ENCODE measurements at regions not wholly inside any gene's neighbourhood (a gene's known extent, or its start where the extent isn't known, plus 50 kb on each side); places are given as distances from the start of the nearest gene placed in this dataset.

DNA sequence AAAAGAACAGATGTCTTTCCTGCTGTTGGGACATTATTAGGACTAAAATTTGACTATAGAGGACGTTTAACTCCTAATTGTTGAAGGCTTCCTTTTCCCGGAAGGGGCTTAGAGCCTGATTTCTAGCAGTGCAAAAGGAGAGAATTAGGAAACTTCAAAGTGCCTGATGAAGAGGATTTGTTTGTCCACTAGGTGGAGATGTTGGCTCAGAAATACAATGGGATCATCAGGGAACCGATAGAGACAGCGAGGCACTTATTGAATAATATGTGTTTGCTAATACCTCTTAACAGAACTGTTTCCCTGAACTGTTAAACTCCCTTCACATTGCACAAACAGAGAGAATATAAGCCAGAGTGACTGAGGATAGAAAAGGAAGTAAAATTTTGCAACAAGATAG lies 311.5 kb downstream of the KDM5D start:
- TF ChIP-seq, protein P1, sequence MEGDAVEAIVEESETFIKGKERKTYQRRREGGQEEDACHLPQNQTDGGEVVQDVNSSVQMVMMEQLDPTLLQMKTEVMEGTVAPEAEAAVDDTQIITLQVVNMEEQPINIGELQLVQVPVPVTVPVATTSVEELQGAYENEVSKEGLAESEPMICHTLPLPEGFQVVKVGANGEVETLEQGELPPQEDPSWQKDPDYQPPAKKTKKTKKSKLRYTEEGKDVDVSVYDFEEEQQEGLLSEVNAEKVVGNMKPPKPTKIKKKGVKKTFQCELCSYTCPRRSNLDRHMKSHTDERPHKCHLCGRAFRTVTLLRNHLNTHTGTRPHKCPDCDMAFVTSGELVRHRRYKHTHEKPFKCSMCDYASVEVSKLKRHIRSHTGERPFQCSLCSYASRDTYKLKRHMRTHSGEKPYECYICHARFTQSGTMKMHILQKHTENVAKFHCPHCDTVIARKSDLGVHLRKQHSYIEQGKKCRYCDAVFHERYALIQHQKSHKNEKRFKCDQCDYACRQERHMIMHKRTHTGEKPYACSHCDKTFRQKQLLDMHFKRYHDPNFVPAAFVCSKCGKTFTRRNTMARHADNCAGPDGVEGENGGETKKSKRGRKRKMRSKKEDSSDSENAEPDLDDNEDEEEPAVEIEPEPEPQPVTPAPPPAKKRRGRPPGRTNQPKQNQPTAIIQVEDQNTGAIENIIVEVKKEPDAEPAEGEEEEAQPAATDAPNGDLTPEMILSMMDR (IDR thresholded peaks at IDR 0.05; ENCODE audit: low read depth, low read length, missing input control): peak; percentile 44
- TF ChIP-seq, protein P2, sequence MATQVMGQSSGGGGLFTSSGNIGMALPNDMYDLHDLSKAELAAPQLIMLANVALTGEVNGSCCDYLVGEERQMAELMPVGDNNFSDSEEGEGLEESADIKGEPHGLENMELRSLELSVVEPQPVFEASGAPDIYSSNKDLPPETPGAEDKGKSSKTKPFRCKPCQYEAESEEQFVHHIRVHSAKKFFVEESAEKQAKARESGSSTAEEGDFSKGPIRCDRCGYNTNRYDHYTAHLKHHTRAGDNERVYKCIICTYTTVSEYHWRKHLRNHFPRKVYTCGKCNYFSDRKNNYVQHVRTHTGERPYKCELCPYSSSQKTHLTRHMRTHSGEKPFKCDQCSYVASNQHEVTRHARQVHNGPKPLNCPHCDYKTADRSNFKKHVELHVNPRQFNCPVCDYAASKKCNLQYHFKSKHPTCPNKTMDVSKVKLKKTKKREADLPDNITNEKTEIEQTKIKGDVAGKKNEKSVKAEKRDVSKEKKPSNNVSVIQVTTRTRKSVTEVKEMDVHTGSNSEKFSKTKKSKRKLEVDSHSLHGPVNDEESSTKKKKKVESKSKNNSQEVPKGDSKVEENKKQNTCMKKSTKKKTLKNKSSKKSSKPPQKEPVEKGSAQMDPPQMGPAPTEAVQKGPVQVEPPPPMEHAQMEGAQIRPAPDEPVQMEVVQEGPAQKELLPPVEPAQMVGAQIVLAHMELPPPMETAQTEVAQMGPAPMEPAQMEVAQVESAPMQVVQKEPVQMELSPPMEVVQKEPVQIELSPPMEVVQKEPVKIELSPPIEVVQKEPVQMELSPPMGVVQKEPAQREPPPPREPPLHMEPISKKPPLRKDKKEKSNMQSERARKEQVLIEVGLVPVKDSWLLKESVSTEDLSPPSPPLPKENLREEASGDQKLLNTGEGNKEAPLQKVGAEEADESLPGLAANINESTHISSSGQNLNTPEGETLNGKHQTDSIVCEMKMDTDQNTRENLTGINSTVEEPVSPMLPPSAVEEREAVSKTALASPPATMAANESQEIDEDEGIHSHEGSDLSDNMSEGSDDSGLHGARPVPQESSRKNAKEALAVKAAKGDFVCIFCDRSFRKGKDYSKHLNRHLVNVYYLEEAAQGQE (IDR thresholded peaks at IDR 0.05): no peak
- TF ChIP-seq JUND (IDR thresholded peaks at IDR 0.05) (no peak), TAF1 (conservative IDR thresholded peaks at IDR 0.05) (no peak), RAD21 (IDR thresholded peaks at IDR 0.05) (peak in 1 of 2 donors; percentile 84), NR2F2 (IDR thresholded peaks at IDR 0.05) (no peak), EGR1 (IDR thresholded peaks at IDR 0.05; ENCODE audit: low read depth in 2 of 2) (no peak), GABPA (IDR thresholded peaks at IDR 0.05 in 1 of 2, conservative IDR thresholded peaks at IDR 0.05 in 1 of 2) (no peak), HNF4G (IDR thresholded peaks at IDR 0.05) (no peak), FOXA2 (IDR thresholded peaks at IDR 0.05) (no peak)
- TF ChIP-seq, protein P3, sequence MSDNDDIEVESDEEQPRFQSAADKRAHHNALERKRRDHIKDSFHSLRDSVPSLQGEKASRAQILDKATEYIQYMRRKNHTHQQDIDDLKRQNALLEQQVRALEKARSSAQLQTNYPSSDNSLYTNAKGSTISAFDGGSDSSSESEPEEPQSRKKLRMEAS (IDR thresholded peaks at IDR 0.05): no peak
- Histone ChIP-seq H3K4me1 (ENCODE audit: control insufficient read depth in 4 of 4, insufficient read depth in 4 of 4, low read length in 3 of 4) (no peaks in the 10 kb centered on the region), H3K27me3 (ENCODE audit: control insufficient read depth in 4 of 4, insufficient read depth in 4 of 4, low read length in 3 of 4) (no peaks in the 10 kb centered on the region), H3K4me3 (ENCODE audit: low read depth in 1 of 3, low read length in 3 of 3) (no peak overlapping the region), H3K36me3 (ENCODE audit: control insufficient read depth in 4 of 4, insufficient read depth in 3 of 4, low read depth in 1 of 4, low read length in 3 of 4) (no peaks in the 10 kb centered on the region), H3K9me3 (ENCODE audit: control insufficient read depth in 4 of 4, low read length in 3 of 4) (no peaks in the 10 kb centered on the region), H3K27ac (ENCODE audit: low read depth in 1 of 2, low read length in 2 of 2) (no peak overlapping the region), H3K9ac (ENCODE audit: low read depth in 1 of 2, low read length in 2 of 2) (no peak overlapping the region)
- 2% methylated on average over 4 of the region's 4 CpGs for WGBS
- no peak for DNase-seq (ENCODE audit: low spot score)

DNA sequence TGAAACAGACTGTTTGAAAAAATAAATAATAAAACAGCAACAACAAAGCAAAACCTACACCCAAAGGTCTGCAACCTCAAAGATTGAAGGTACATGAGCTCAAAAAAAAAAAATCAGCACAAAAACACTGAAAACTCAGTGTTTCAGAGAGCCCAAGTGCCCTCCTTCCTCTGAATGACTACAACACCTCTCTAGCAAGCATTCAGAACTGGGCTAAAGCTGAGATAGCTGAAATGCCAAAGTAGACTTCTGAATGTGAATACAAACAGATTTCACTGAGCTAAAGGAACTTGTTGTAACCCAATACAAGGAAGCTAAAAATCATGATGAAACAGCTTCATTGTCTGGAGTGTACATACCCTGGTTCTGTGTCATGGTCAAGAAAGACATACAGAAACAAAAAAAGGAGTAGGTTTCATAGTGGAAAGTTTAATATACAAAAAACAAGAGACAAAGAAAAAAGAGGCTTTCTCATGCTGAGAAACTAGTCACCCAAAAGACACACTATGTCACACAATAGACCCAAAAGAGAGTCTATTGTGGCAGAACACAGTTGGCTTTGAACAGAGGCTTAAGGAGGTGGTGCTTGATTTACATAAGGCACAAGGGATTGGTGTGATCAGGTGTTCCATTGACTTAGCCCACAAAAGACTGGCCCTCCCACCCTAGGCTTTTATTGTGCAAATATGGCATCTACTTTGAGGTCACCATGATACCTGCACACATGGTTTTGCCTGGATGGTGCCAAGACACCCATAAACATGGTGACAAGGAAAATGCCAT lies 316.6 kb downstream of the KDM5D start:
- no peaks in the 10 kb centered on the region for H3K36me3 ChIP-seq (ENCODE audit: control insufficient read depth in 4 of 4, insufficient read depth in 3 of 4, low read depth in 1 of 4, low read length in 3 of 4)
- TF ChIP-seq YY1 (IDR thresholded peaks at IDR 0.05) (no peak), FOXA2 (IDR thresholded peaks at IDR 0.05) (no peak), EGR1 (IDR thresholded peaks at IDR 0.05; ENCODE audit: low read depth in 2 of 2) (no peak), JUND (IDR thresholded peaks at IDR 0.05) (no peak), SP1 (IDR thresholded peaks at IDR 0.05) (no peak), RXRA (IDR thresholded peaks at IDR 0.05) (no peak), FOXA1 (IDR thresholded peaks at IDR 0.05) (no peak), RAD21 (IDR thresholded peaks at IDR 0.05) (no peak), HNF4A (conservative IDR thresholded peaks at IDR 0.05) (no peak), TAF1 (conservative IDR thresholded peaks at IDR 0.05) (no peak), NR2F2 (IDR thresholded peaks at IDR 0.05) (no peak), HNF4G (IDR thresholded peaks at IDR 0.05) (no peak)
- TF ChIP-seq, protein P4, sequence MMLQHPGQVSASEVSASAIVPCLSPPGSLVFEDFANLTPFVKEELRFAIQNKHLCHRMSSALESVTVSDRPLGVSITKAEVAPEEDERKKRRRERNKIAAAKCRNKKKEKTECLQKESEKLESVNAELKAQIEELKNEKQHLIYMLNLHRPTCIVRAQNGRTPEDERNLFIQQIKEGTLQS (IDR thresholded peaks at IDR 0.05): no peak
- TF ChIP-seq, protein P3 (IDR thresholded peaks at IDR 0.05): no peak
- TF ChIP-seq, protein P1 (IDR thresholded peaks at IDR 0.05; ENCODE audit: low read depth, low read length, missing input control): no peak
- TF ChIP-seq, protein P2 (IDR thresholded peaks at IDR 0.05): no peak

More for the DNA sequence above, 316.6 kb downstream of the KDM5D start:
- no peak overlapping the region for H3K9ac ChIP-seq (ENCODE audit: low read depth in 1 of 2, low read length in 2 of 2)
- H3K4me3 ChIP-seq (ENCODE audit: low read depth in 1 of 3, low read length in 3 of 3): no peak overlapping the region
- H3K9me3 ChIP-seq (ENCODE audit: control insufficient read depth in 4 of 4, low read length in 3 of 4): no peaks in the 10 kb centered on the region
- H3K4me1 ChIP-seq (ENCODE audit: control insufficient read depth in 4 of 4, insufficient read depth in 4 of 4, low read length in 3 of 4): no peaks in the 10 kb centered on the region
- DNase-seq (ENCODE audit: low spot score): no peak
- H3K27ac ChIP-seq (ENCODE audit: low read depth in 1 of 2, low read length in 2 of 2): no peak overlapping the region
- no peaks in the 10 kb centered on the region for H3K27me3 ChIP-seq (ENCODE audit: control insufficient read depth in 4 of 4, insufficient read depth in 4 of 4, low read length in 3 of 4)

All from liver (tissue), 8 donors.